ENCODE measurements at regions not wholly inside any gene's neighbourhood (a gene's known extent, or its start where the extent isn't known, plus 50 kb on each side); places are given as distances from the start of the nearest gene placed in this dataset.

GRCh38 chr15:45970542-45970941 is 335.7 kb downstream of the SQOR start:
- Histone ChIP-seq H4K20me1 (ENCODE audit: insufficient read depth) (no peaks in the 10 kb centered on the region), H3K27ac (ENCODE audit: low read depth, low read length) (no peak overlapping the region), H3K79me2 (ENCODE audit: insufficient read depth, low read length) (no peaks in the 10 kb centered on the region), H3K4me1 (ENCODE audit: control insufficient read depth in 1 of 2, insufficient read depth in 2 of 2, low read length in 2 of 2) (no peaks in the 10 kb centered on the region), H2AFZ (ENCODE audit: low read depth, low read length, poor library complexity, severe bottlenecking) (no peak overlapping the region), H3K9me2 (ENCODE audit: insufficient read depth) (no peaks in the 10 kb centered on the region), H3K9ac (ENCODE audit: low read length) (no peak overlapping the region), H3K4me3 (replicated peaks in 1 of 2; ENCODE audit: low read depth in 1 of 2, low read length in 2 of 2) (no peak overlapping the region), H3K9me3 (ENCODE audit: control insufficient read depth in 1 of 2, insufficient read depth in 1 of 2, low read depth in 1 of 2, low read length in 2 of 2) (peaks cover 0 to 13% of the 10 kb centered on the region in 2 experiments; a peak in 1 of 4 replicates), H3K36me3 (ENCODE audit: control insufficient read depth in 1 of 2, insufficient read depth in 2 of 2, low read length in 2 of 2) (no peaks in the 10 kb centered on the region), H3K27me3 (ENCODE audit: insufficient read depth, low read length) (no peaks in the 10 kb centered on the region), H3K4me2 (ENCODE audit: low read length) (no peak overlapping the region)
- intact Hi-C loops (cut with micrococcal nuclease) = no loop called here
- no peak for ATAC-seq
- ChIA-PET POLR2A (no interaction called here), RAD21 (ENCODE audit: low non-redundant PET in 1 of 2, low total read pairs in 2 of 2, uncharacterized antibody in 2 of 2, unreplicated experiment in 2 of 2) (no interaction called here), CTCF (no interaction called here)
- DNase-seq (ENCODE audit: low read depth, low spot score) = no peak
- TF ChIP-seq CEBPB (IDR thresholded peaks at IDR 0.05; ENCODE audit: low read depth) (no peak), JUND (IDR thresholded peaks at IDR 0.05) (no peak), REST (IDR thresholded peaks at IDR 0.05; ENCODE audit: low read depth) (no peak), ZFX (IDR thresholded peaks at IDR 0.05) (no peak)
- no TSS peak for BruUV-seq (replicated peaks)

DNA sequence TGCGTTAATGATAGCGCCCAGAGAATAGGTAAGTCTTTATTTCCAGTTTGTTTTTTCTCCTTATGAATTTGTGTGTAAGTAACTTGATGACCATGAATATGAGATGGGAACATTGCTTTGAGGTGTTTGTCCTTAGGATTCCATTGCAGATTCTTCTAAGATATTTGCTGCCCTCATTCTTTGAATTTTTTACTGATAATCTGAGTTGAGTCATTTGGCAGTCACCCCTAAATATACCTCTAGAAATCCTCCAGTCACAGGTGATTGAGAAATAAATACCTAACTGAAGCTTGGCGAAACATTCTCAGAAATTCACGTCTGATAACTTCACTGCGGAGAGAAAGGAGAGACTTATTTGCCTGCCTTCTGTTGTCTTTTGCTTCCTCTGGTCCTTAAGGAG is 345.5 kb downstream of the SQOR start:
- no peaks in the 10 kb centered on the region for H3K79me2 ChIP-seq (ENCODE audit: insufficient read depth, low read length)
- H3K4me2 ChIP-seq (ENCODE audit: low read length) = no peak overlapping the region
- H3K9ac ChIP-seq (ENCODE audit: low read length) = no peak overlapping the region
- H3K27me3 ChIP-seq (ENCODE audit: insufficient read depth, low read length) = no peaks in the 10 kb centered on the region
- DNase-seq (ENCODE audit: low read depth, low spot score) (no peak), ATAC-seq (no peak)
- TF ChIP-seq ZBTB33 (IDR thresholded peaks at IDR 0.05; ENCODE audit: extremely low read depth, insufficient replicate concordance, low read length) = no peak
- TF ChIP-seq SP1 (IDR thresholded peaks at IDR 0.05; ENCODE audit: low read depth) = no peak
- TF ChIP-seq TCF7L2 (IDR thresholded peaks at IDR 0.05; ENCODE audit: borderline replicate concordance, extremely low read depth, insufficient read depth, insufficient read length) = no peak
- no peak for TF ChIP-seq RAD21 (IDR thresholded peaks at IDR 0.05; ENCODE audit: low read depth)
- no peak for TF ChIP-seq EZH2phosphoT487 (IDR thresholded peaks at IDR 0.05; ENCODE audit: borderline replicate concordance)
- CTCF ChIA-PET = no interaction called here
- intact Hi-C loops (cut with micrococcal nuclease) = no loop called here
- no peaks in the 10 kb centered on the region for H3K9me2 ChIP-seq (ENCODE audit: insufficient read depth)
- H3K4me1 ChIP-seq (ENCODE audit: control insufficient read depth in 1 of 2, insufficient read depth in 2 of 2, low read length in 2 of 2) = no peaks in the 10 kb centered on the region
- no peak overlapping the region for H2AFZ ChIP-seq (ENCODE audit: low read depth, low read length, poor library complexity, severe bottlenecking)
- no peak overlapping the region for H3K27ac ChIP-seq (ENCODE audit: low read depth, low read length)
- BruUV-seq (replicated peaks) = no TSS peak
- H3K4me3 ChIP-seq (replicated peaks in 1 of 2; ENCODE audit: low read depth in 1 of 2, low read length in 2 of 2) = no peak overlapping the region
- H3K36me3 ChIP-seq (ENCODE audit: control insufficient read depth in 1 of 2, insufficient read depth in 2 of 2, low read length in 2 of 2) = no peaks in the 10 kb centered on the region
- H4K20me1 ChIP-seq (ENCODE audit: insufficient read depth) = no peaks in the 10 kb centered on the region
- POLR2A ChIA-PET = no interaction called here
- RAD21 ChIA-PET (ENCODE audit: low non-redundant PET in 1 of 2, low total read pairs in 2 of 2, uncharacterized antibody in 2 of 2, unreplicated experiment in 2 of 2) = no interaction called here
- H3K9me3 ChIP-seq (ENCODE audit: control insufficient read depth in 1 of 2, insufficient read depth in 1 of 2, low read depth in 1 of 2, low read length in 2 of 2) = 0 out of 4 replicates have a peak, but pooled peaks cover 0 to 3% of the 10 kb centered on the region in 2 experiments

All from HCT116 (cell line).